Activated CD4-positive, alpha-beta T cell treated with anti-CD3 and anti-CD28 coated beads, Interleukin-10, Interleukin-2, amounts not matched to agents 100 ng/mL and 50 ng/mL, durations not matched to agents 16 hours and 8 hours (primary cell): ENCODE measurements at regions not wholly inside any gene's neighbourhood (a gene's known extent, or its start where the extent isn't known, plus 50 kb on each side); places are given as distances from the start of the nearest gene placed in this dataset.
"Not testable (repeated sequence)": the region's sequence is repeated elsewhere in the genome, so short reads cannot be mapped to it uniquely, and the experiment has no call there.

Source experiments
- DNase-seq: peaks from one replicate; pipeline ENCODE4 v3.0.0-alpha.2; 2020

GRCh38 chr1:29396438-29397255 lies 160.3 kb downstream of the PTPRU start:
- no peak for DNase-seq

- DNase-seq = no peak
Observed at GRCh38 chr1:29395736-29396437, 159.6 kb downstream of the PTPRU start.

GRCh38 chr1:29394521-29395225 lies 158.4 kb downstream of the PTPRU start:
- no peak for DNase-seq

DNA sequence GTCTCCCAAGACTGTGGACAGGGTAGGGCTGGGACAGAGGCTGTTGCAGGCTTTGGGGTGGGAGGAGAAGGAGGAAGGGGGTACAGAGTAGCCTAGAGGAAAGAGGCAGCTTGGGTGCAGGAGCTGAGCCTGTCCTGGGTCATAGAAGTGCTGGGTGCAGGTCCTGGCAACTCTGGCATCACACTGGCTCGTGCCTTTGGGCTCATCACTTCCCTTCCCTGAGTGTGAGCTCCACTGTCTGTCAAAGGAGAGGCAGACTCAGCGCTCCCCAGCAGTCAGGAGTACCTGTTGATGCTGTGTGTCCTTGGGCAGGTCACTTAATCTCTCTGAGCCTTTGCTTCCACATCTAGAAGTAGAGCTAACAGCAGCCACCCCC lies 157.1 kb downstream of the PTPRU start:
- no peak for DNase-seq

GRCh38 chr1:29392486-29393450 lies 156.4 kb downstream of the PTPRU start:
- DNase-seq = no peak

DNA sequence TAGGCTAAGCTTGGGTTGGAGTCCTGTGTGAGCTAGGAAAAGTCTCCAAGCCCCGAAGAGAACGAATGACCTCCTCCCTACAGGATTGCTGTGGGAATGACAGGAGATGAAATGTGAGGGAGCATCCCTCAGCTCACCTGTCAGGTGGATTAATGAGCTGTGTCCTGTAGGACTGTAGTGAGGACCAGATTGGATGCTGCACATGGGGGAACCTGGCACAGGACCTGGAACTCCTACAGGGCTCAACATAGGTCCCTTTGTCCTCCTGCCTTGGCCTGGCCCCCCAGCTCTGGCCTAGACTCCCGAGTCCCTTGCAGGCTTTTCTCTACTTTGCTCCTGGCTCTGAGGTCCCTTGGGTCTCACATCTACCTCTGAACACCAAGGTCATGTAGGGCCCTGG lies 155.7 kb downstream of the PTPRU start:
- no peak for DNase-seq

GRCh38 chr1:29391362-29391880 lies 155.1 kb downstream of the PTPRU start:
- no peak for DNase-seq

DNA sequence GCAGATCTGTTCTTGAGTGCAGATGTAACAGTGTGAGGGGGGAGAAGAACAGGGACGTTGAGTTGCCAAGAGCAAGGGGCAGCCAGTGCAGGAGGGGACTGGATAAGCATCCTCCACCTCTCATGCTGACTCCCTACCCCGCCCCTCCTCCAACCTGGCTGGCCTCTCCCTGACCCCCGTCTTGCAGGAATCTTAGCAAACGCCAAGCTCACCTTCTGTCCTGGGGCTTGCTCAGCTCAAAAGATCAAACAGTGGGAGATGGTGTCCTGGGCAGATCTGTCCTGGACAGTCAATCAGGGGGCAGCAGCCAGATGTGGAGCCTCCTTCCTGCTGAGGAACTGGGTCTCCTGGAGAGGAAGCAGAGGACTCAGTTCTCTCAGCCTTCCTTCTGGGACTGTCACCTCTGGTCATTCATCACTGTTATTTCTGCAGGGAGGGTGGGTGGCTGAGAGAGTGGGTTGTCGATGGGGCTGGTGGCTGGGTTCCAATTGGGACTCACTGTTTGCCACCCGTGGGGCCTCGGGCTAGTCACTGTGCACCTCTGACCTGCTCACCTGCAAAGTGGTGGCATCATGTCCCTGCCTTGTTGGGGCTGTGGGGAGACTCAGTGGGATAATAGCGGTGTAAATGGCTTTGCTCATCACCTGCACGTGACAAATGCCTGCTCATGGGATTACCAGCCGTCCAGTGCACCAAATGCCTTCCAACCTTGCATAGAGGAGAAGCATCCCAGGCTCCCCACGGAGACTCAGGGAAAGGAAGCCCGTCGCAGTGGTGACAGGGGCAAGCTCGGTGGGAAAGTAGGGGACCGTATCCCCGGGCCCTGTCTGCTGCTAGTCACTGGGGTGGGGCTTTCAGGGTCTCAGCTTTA lies 154.4 kb downstream of the PTPRU start:
- DNase-seq = no peak

GRCh38 chr1:29390075-29390474 lies 153.8 kb downstream of the PTPRU start:
- no peak for DNase-seq

DNA sequence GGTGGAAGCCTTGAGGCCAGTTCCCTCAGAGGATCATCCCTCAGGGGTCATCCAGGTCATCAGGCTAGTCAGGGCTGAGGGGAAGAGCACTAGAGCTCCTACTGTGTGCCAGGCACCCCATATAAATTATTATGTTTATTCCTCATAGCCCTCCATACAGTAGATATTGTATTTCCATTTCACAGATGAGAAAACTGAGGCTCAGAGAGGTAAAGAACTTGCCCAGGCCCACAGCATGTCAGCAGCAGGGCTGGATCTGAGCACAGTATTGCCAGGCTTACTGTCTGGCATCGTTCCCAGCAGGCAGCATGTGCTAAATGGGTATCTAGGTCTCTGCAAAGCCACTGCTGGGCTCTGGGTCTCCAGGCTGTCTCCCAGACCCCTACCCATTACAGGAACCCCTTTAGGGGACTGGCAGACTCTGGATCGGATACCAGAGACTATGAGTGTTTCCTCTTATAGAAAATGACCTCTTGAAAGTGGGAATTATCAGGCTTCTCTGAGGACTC lies 153.3 kb downstream of the PTPRU start:
- no peak for DNase-seq

- no peak for DNase-seq
Observed at GRCh38 chr1:29388884-29389283, 152.6 kb downstream of the PTPRU start.

GRCh38 chr1:29388170-29388569 lies 151.8 kb downstream of the PTPRU start:
- no peak for DNase-seq

DNA sequence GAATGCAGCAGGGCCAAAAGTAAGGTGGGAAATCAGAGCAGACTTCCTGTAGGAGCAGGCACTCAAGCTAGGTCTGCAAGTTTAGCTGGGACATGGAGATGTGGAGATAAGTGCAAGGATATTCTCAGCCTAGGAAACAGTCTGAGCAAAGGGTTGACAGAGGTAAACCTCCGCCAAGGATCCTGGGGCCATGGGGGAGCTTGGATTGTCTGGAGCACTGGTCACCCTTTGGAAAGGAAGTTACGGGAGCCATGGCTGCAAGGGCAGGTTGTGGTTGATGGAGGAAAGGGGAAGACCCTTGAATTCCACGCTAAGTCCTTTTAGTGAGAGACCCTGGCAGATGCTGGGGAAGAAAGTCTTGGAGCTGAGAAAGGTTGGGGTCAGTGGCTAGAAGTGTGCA lies 150.9 kb downstream of the PTPRU start:
- no peak for DNase-seq

DNA sequence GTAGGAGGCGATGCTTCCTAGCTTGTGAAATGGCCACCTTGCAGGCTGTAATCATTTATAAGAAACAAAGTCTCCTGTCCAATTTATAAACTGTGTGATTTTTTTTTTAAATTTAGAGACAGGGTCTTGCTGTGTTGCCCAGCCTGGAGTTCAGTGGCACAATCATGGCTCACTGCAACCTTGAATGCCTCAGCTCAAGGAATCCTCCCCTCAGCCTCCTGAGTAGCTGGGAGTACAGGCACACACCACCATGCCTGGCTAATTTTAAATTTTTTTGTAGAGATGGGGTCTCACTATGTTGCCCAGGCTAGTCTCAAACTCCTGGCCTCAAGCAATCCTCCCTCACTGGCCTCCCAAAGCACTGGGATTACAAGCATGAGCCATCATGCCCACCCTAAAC lies 150.1 kb downstream of the PTPRU start:
- not testable (repeated sequence) for DNase-seq

DNA sequence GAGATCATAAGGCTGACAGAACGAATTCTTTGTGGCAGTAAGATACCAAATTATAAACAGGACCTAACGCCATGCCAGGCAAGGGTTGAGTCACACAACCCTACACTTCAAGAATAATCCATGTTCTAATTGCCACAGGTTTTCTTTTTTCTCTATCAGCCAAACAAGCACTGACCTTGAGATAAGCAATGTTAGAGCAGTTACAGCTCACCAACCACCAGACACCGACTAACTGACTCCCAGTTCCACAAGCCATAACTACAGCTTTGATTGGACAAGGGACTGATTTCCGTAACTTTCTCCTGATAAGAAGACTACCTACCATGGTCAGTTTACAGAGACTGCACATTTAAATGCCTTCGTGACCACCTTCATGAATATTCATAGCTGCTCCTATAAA lies 149.6 kb downstream of the PTPRU start:
- DNase-seq = no peak

- DNase-seq = no peak
Observed at GRCh38 chr1:29384496-29385015, 148.2 kb downstream of the PTPRU start.

- DNase-seq = no peak
Observed at GRCh38 chr1:29383746-29384371, 147.5 kb downstream of the PTPRU start.

- no peak for DNase-seq
Observed at GRCh38 chr1:29382851-29383745, 146.8 kb downstream of the PTPRU start.

DNA sequence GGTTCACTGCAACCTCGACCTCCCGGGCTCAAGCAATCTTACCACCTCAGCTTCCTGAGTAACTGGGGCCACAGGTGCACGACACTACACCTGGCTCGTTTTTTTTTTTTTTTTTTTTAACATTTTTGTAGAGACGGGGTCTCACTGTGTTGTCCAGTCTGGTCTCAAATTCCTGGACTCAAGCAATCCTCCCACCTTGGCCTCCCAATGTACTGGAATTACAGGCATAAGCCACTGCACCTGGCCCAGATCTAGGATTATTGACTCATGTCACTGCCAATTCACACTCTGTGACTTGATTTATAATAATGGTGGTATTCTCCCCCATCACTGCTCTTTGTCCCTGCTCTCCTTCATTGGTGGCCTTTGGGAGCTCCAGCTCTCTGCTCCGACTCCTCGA lies 145.1 kb downstream of the PTPRU start:
- no peak for DNase-seq
